ENCODE measurements at regions not wholly inside any gene's neighbourhood (a gene's known extent, or its start where the extent isn't known, plus 50 kb on each side); places are given as distances from the start of the nearest gene placed in this dataset.

- Histone ChIP-seq H3K4me1 (ENCODE audit: control insufficient read depth in 1 of 2, insufficient read depth in 2 of 2, low read length in 2 of 2) (no peaks in the 10 kb centered on the region), H3K36me3 (ENCODE audit: control insufficient read depth in 1 of 2, insufficient read depth in 2 of 2, low read length in 2 of 2) (no peaks in the 10 kb centered on the region), H3K27ac (ENCODE audit: low read depth, low read length) (no peak overlapping the region), H3K9ac (ENCODE audit: low read length) (no peak overlapping the region), H3K4me3 (replicated peaks in 1 of 2; ENCODE audit: low read depth in 1 of 2, low read length in 2 of 2) (no peak overlapping the region), H4K20me1 (ENCODE audit: insufficient read depth) (no peaks in the 10 kb centered on the region), H3K9me2 (ENCODE audit: insufficient read depth) (no peaks in the 10 kb centered on the region), H2AFZ (ENCODE audit: low read depth, low read length, poor library complexity, severe bottlenecking) (no peak overlapping the region), H3K4me2 (ENCODE audit: low read length) (no peak overlapping the region), H3K9me3 (ENCODE audit: control insufficient read depth in 1 of 2, insufficient read depth in 1 of 2, low read depth in 1 of 2, low read length in 2 of 2) (no peaks in the 10 kb centered on the region), H3K79me2 (ENCODE audit: insufficient read depth, low read length) (no peaks in the 10 kb centered on the region), H3K27me3 (ENCODE audit: insufficient read depth, low read length) (no peaks in the 10 kb centered on the region)
- ChIA-PET POLR2A (no interaction called here), CTCF (no interaction called here), RAD21 (ENCODE audit: low non-redundant PET in 1 of 2, low total read pairs in 2 of 2, uncharacterized antibody in 2 of 2, unreplicated experiment in 2 of 2) (no interaction called here)
- intact Hi-C loops (cut with micrococcal nuclease) = no loop called here
- TF ChIP-seq ZBTB33 (IDR thresholded peaks at IDR 0.05; ENCODE audit: extremely low read depth, insufficient replicate concordance, low read length) = no peak
- ATAC-seq (no peak), DNase-seq (ENCODE audit: low read depth, low spot score) (no peak)
- no TSS peak for BruUV-seq (replicated peaks)
Observed at GRCh38 chr4:34891892-34892291, 1352.4 kb downstream of the ARAP2 start.

- CTCF ChIA-PET = no interaction called here
- Histone ChIP-seq H3K4me3 (replicated peaks in 1 of 2; ENCODE audit: low read depth in 1 of 2, low read length in 2 of 2) (no peak overlapping the region), H3K27ac (ENCODE audit: low read depth, low read length) (no peak overlapping the region), H4K20me1 (ENCODE audit: insufficient read depth) (no peaks in the 10 kb centered on the region), H3K36me3 (ENCODE audit: control insufficient read depth in 1 of 2, insufficient read depth in 2 of 2, low read length in 2 of 2) (no peaks in the 10 kb centered on the region), H3K9ac (ENCODE audit: low read length) (no peak overlapping the region), H3K79me2 (ENCODE audit: insufficient read depth, low read length) (no peaks in the 10 kb centered on the region), H3K9me3 (ENCODE audit: control insufficient read depth in 1 of 2, insufficient read depth in 1 of 2, low read depth in 1 of 2, low read length in 2 of 2) (no peaks in the 10 kb centered on the region), H3K27me3 (ENCODE audit: insufficient read depth, low read length) (no peaks in the 10 kb centered on the region), H2AFZ (ENCODE audit: low read depth, low read length, poor library complexity, severe bottlenecking) (no peak overlapping the region), H3K4me1 (ENCODE audit: control insufficient read depth in 1 of 2, insufficient read depth in 2 of 2, low read length in 2 of 2) (no peaks in the 10 kb centered on the region), H3K9me2 (ENCODE audit: insufficient read depth) (no peaks in the 10 kb centered on the region), H3K4me2 (ENCODE audit: low read length) (no peak overlapping the region)
- TF ChIP-seq REST (IDR thresholded peaks at IDR 0.05; ENCODE audit: low read depth) = no peak
- TF ChIP-seq CBX3 (IDR thresholded peaks at IDR 0.05; ENCODE audit: low read depth) = no peak
- no peak for TF ChIP-seq EZH2phosphoT487 (IDR thresholded peaks at IDR 0.05; ENCODE audit: borderline replicate concordance)
- TF ChIP-seq ZNF274 (IDR thresholded peaks at IDR 0.05; ENCODE audit: low read depth, low read length) = no peak
- TF ChIP-seq EGR1 (IDR thresholded peaks at IDR 0.05; ENCODE audit: low read depth) = no peak
- no peak for TF ChIP-seq CTCF (IDR thresholded peaks at IDR 0.05 in 2 of 3, conservative IDR thresholded peaks at IDR 0.05 in 1 of 3; ENCODE audit: borderline replicate concordance in 1 of 3, insufficient read depth in 1 of 3, low read depth in 2 of 3, low read length in 2 of 3)
- ATAC-seq (no peak), DNase-seq (ENCODE audit: low read depth, low spot score) (no peak)
- POLR2A ChIA-PET = no interaction called here
- BruUV-seq (replicated peaks) = no TSS peak
- intact Hi-C loops (cut with micrococcal nuclease) = no loop called here
- RAD21 ChIA-PET (ENCODE audit: low non-redundant PET in 1 of 2, low total read pairs in 2 of 2, uncharacterized antibody in 2 of 2, unreplicated experiment in 2 of 2) = no interaction called here
Observed at GRCh38 chr4:34893382-34893781, 1350.9 kb downstream of the ARAP2 start.

All from HCT116 (cell line).